Osteocyte (in vitro differentiated cells): ENCODE measurements at regions not wholly inside any gene's neighbourhood (a gene's known extent, or its start where the extent isn't known, plus 50 kb on each side); places are given as distances from the start of the nearest gene placed in this dataset.

Experiments used
- DNase-seq: peaks from one replicate; pipeline ENCODE4 v3.0.0; 2021; ENCODE audit warnings: mixed read lengths; ENCODE audit not compliant: unreplicated experiment; ENCODE audit errors: extremely low spot score
- H3K27ac Mint-ChIP-seq: one replicate; pipeline ENCODE4 v1.8.0; 2021; ENCODE audit warnings: mild to moderate bottlenecking, mixed read lengths; ENCODE audit not compliant: unreplicated experiment
- H3K27me3 Mint-ChIP-seq: one replicate; pipeline ENCODE4 v1.8.0; 2021; ENCODE audit warnings: mixed read lengths; ENCODE audit not compliant: unreplicated experiment
- H3K36me3 Mint-ChIP-seq: one replicate; pipeline ENCODE4 v1.8.0; 2021; ENCODE audit warnings: mixed read lengths; ENCODE audit not compliant: unreplicated experiment
- H3K4me1 Mint-ChIP-seq: one replicate; pipeline ENCODE4 v1.8.0; 2021; ENCODE audit warnings: mixed read lengths; ENCODE audit not compliant: unreplicated experiment
- H3K4me3 Mint-ChIP-seq: one replicate; pipeline ENCODE4 v1.8.0; 2021; ENCODE audit warnings: mild to moderate bottlenecking, moderate library complexity, mixed read lengths; ENCODE audit not compliant: unreplicated experiment
- H3K9me3 Mint-ChIP-seq: one replicate; pipeline ENCODE4 v1.8.0; 2021; ENCODE audit warnings: mixed read lengths; ENCODE audit not compliant: unreplicated experiment
- CTCF ChIP-seq: fragments of 200-600 bp; sonication (generic); IDR thresholded peaks from 2 replicates; pipeline ENCODE4 v1.5.0; 2021; ENCODE audit warnings: antibody characterized with exemption, mild to moderate bottlenecking, moderate library complexity

DNA sequence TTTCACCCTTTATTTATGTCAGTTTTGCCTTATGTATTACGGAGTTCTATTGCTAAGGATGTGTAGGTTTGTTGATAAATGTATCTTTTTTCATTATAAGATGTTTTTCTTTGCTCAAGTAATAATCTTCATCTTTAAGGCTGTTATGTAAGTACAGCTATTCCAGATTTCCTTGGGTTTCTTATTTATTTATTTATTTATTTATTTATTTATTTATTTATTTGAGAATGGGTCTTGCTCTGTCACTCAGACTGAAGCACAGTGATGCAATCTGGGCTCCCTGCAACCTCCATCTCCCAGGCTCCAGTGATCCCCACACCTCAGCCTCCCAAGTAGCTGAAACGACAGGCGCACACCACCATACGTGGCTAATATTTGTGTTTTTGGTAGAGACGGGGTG, 617.0 kb downstream of the SLITRK1 start:
- H3K27me3 Mint-ChIP-seq, result no peaks in the 10 kb centered on the region
- no peak for TF ChIP-seq CTCF
- peaks cover 4% of the 10 kb centered on the region for H3K4me1 Mint-ChIP-seq
- no peak overlapping the region for H3K27ac Mint-ChIP-seq
- H3K4me3 Mint-ChIP-seq, result no peak overlapping the region
- no peak for DNase-seq
- no peaks in the 10 kb centered on the region for H3K9me3 Mint-ChIP-seq
- no peaks in the 10 kb centered on the region for H3K36me3 Mint-ChIP-seq

DNA sequence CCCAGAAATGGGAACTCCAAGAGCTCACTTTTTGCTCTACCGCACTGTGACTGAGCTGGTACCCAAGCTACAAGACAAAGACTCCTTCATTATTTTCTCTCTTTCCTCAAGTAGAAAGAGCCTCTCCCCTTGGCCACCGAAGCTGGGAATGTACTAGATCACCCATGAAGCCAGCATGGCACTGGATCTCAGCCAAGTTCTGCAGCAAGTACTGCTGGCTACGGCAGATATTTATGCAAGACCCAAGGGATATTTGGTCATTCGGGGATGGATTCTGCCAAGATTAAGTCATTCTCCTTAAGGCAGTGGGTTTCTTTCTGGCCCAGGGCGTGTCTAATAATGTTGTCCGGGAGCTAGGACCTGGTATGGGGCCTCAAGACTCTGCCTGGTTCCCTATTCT, 633.5 kb downstream of the SLITRK1 start:
- no peak for TF ChIP-seq CTCF
- DNase-seq, result no peak
- Mint-ChIP-seq H3K4me1 (peaks cover 3% of the 10 kb centered on the region), H3K9me3 (peaks cover 9% of the 10 kb centered on the region), H3K27me3 (no peaks in the 10 kb centered on the region), H3K27ac (no peak overlapping the region), H3K36me3 (no peaks in the 10 kb centered on the region), H3K4me3 (no peak overlapping the region)

GRCh38 chr13:83232626-83233025, 649.6 kb downstream of the SLITRK1 start:
- no peak overlapping the region for H3K4me3 Mint-ChIP-seq
- peaks cover 2% of the 10 kb centered on the region for H3K4me1 Mint-ChIP-seq
- no peak for TF ChIP-seq CTCF
- no peak for DNase-seq
- no peak overlapping the region for H3K27ac Mint-ChIP-seq
- H3K9me3 Mint-ChIP-seq, result no peaks in the 10 kb centered on the region
- H3K27me3 Mint-ChIP-seq, result no peaks in the 10 kb centered on the region
- H3K36me3 Mint-ChIP-seq, result no peaks in the 10 kb centered on the region

DNA sequence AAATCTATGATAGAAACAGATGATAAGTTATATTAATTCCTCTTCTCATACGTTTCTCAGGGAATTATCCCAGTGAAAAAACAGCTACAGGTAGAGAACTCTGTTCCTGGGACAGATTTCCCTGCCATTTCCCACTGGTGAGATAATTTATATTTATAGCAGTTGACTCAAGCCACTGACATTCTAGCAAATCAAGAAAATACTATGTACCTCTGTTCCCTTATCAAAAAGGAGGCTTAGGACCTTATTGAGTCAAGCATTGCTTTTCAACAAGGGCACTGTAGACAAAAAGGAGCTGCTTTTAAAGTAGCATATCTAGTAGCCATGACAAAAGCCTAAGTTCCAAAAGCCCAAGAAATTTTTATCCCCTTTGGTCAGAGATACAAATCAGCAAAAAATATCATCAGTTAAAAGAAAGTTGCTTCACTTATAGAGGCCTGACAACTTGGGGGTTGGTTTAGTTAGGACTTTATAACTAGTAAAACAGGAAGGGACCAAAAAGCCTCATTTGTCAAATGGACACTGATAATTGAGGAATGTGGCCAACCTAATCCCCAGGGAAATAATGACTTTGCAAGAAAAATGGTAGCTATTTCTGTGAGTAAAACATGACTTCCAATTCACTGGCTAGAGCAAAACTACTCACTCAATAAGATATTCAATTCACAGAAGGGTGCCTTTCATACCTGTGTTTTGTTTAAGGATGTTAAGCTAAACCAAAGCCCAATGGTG, 652.5 kb downstream of the SLITRK1 start:
- Mint-ChIP-seq H3K4me3 (no peak overlapping the region), H3K27ac (no peak overlapping the region), H3K27me3 (no peaks in the 10 kb centered on the region), H3K36me3 (no peaks in the 10 kb centered on the region), H3K4me1 (peaks cover 2% of the 10 kb centered on the region), H3K9me3 (no peaks in the 10 kb centered on the region)
- TF ChIP-seq CTCF, result no peak
- no peak for DNase-seq

DNA sequence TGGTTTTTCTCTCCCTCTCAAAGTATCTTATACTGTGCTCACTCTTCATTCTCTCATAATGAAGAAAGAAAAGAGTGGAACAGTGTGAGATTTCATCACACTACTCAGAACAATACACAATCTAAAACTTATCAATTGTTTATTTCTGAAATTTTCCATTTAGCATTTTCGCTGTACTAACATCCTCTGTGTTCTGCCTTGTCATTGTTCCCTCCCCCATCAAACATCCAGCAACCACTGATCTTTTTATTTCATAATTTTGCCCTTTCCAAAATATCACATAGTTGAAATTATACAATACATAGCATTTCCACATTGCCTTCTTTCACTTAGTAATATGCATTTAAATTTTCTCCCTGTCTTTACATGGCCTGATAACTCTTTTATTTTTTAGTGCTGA, 658.7 kb downstream of the SLITRK1 start:
- Mint-ChIP-seq H3K4me1 (peaks cover 5% of the 10 kb centered on the region), H3K36me3 (no peaks in the 10 kb centered on the region), H3K4me3 (no peak overlapping the region), H3K9me3 (no peaks in the 10 kb centered on the region), H3K27me3 (no peaks in the 10 kb centered on the region), H3K27ac (no peak overlapping the region)
- no peak for DNase-seq
- TF ChIP-seq CTCF, result no peak
